AG04449 (cell line): ENCODE measurements at regions not wholly inside any gene's neighbourhood (a gene's known extent, or its start where the extent isn't known, plus 50 kb on each side); places are given as distances from the start of the nearest gene placed in this dataset.

ENCODE experiments used
- CTCF ChIA-PET: fragments of 350-600 bp; formaldehyde crosslinking; extraction: SDS; loops from one replicate; lab custom pipeline; 2021; ENCODE audit warnings: antibody characterized with exemption; lab: Yijun Ruan, JAX
- POLR2A ChIA-PET: fragments of 400-600, 350-600 bp; formaldehyde crosslinking; extraction: SDS; loops from one replicate; lab custom pipeline; 2020; ENCODE audit warnings: antibody characterized with exemption, inconsistent platforms; lab: Yijun Ruan, JAX
- DNase-seq: peaks from one replicate; pipeline ENCODE4 v3.0.0-alpha.2; 2010; ENCODE audit warnings: low read depth, low spot score
- H3K4me3 ChIP-seq: 2 replicates; pipeline ENCODE4 v1.5.1; 2011; ENCODE audit warnings: low read depth, mild to moderate bottlenecking, control low read depth, low read length
- CTCF ChIP-seq: IDR thresholded peaks from one replicate; pipeline ENCODE4 v1.5.1; 2011; ENCODE audit warnings: mild to moderate bottlenecking, moderate library complexity, low read length, control low read depth, inconsistent platforms; ENCODE audit not compliant: insufficient read depth; ENCODE audit errors: missing control alignments

GRCh38 chr11:31927982-31928381, 116.9 kb upstream of the PAX6 start:
- no peak for TF ChIP-seq CTCF
- no peak overlapping the region for H3K4me3 ChIP-seq
- DNase-seq, result no peak
- ChIA-PET CTCF (interaction anchor here (7.6 kb wide), 1 partner anchor 30 kb away, joined by 49 read pairs; no protein-coding TSS in a partner anchor), POLR2A (no interaction called here)

GRCh38 chr11:31926816-31927528, 115.8 kb upstream of the PAX6 start:
- TF ChIP-seq CTCF, result no peak
- no peak overlapping the region for H3K4me3 ChIP-seq
- no peak for DNase-seq
- CTCF ChIA-PET, result interaction anchor here (0.9 to 7.6 kb wide), 3 partner anchors 31 to 254 kb away, joined by 3 to 49 read pairs (median 16); no protein-coding TSS in a partner anchor
- POLR2A ChIA-PET, result no interaction called here

- POLR2A ChIA-PET, result no interaction called here
- no peak for TF ChIP-seq CTCF
- DNase-seq, result no peak
- H3K4me3 ChIP-seq, result no peak overlapping the region
- CTCF ChIA-PET, result interaction anchor here (1.2 to 3.0 kb wide), 2 partner anchors 18 to 32 kb away, joined by 4 to 16 read pairs; no protein-coding TSS in a partner anchor
Measured at GRCh38 chr11:31926106-31926505, 115.0 kb upstream of the PAX6 start.

- no peak for TF ChIP-seq CTCF
- CTCF ChIA-PET, result interaction anchor here (0.6 to 2.6 kb wide), 2 partner anchors 10 to 13 kb away, joined by 3 to 7 read pairs; no protein-coding TSS in a partner anchor
- no peak for DNase-seq
- H3K4me3 ChIP-seq, result no peak overlapping the region
- POLR2A ChIA-PET, result no interaction called here
Measured at GRCh38 chr11:31922450-31922849, 111.3 kb upstream of the PAX6 start.

- ChIA-PET POLR2A (no interaction called here), CTCF (interaction anchor here (1.8 to 2.6 kb wide), 3 partner anchors 11 to 279 kb away, joined by 5 to 12 read pairs (median 7); no protein-coding TSS in a partner anchor)
- H3K4me3 ChIP-seq, result no peak overlapping the region
- DNase-seq, result peak; percentile 41
- TF ChIP-seq CTCF, result no peak
Measured at GRCh38 chr11:31921081-31921480, 110.0 kb upstream of the PAX6 start.

- ChIA-PET POLR2A (no interaction called here), CTCF (no interaction called here)
Measured at GRCh38 chr11:31919175-31919574, 108.1 kb upstream of the PAX6 start.

More at GRCh38 chr11:31919175-31919574, 108.1 kb upstream of the PAX6 start:
- no peak for DNase-seq
- no peak overlapping the region for H3K4me3 ChIP-seq
- no peak for TF ChIP-seq CTCF
